Nephron (organoid): ENCODE measurements at regions not wholly inside any gene's neighbourhood (a gene's known extent, or its start where the extent isn't known, plus 50 kb on each side); places are given as distances from the start of the nearest gene placed in this dataset.
A peak's percentile ranks its signal among the peaks of the same experiment; 100 is the strongest.
"Not testable (repeated sequence)": the region's sequence is repeated elsewhere in the genome, so short reads cannot be mapped to it uniquely, and the experiment has no call there.

Experiments used
- H3K27ac Mint-ChIP-seq, 3 experiments: 2 replicates each; pipeline ENCODE4 v1.8.0; 2020; ENCODE audit warnings: mixed read lengths in 3 of 3, mild to moderate bottlenecking in 2 of 3, moderate library complexity in 1 of 3
- H3K27me3 Mint-ChIP-seq: 2 replicates; pipeline ENCODE4 v1.8.0; 2021; ENCODE audit warnings: low read depth, mild to moderate bottlenecking, moderate library complexity, mixed read lengths
- H3K36me3 Mint-ChIP-seq: 2 replicates; pipeline ENCODE4 v1.8.0; 2020; ENCODE audit warnings: low read depth, mixed read lengths
- H3K4me1 Mint-ChIP-seq: 2 replicates; pipeline ENCODE4 v1.8.0; 2020; ENCODE audit warnings: mixed read lengths
- H3K4me3 Mint-ChIP-seq, 3 experiments: 2 replicates each; pipeline ENCODE4 v1.8.0; 2020; ENCODE audit warnings: mild to moderate bottlenecking in 3 of 3, mixed read lengths in 3 of 3, moderate library complexity in 2 of 3
- H3K9me3 Mint-ChIP-seq: 2 replicates; pipeline ENCODE4 v1.8.0; 2020; ENCODE audit warnings: mixed read lengths

GRCh38 chr3:125790312-125790711 is 178.7 kb upstream of the ROPN1B start:
- Mint-ChIP-seq H3K27me3 (peaks cover 10% of the 10 kb centered on the region), H3K9me3 (peaks cover 15% of the 10 kb centered on the region)
- not testable (repeated sequence) for H3K4me3 Mint-ChIP-seq, H3K27ac Mint-ChIP-seq, H3K4me1 Mint-ChIP-seq, H3K36me3 Mint-ChIP-seq

GRCh38 chr3:125791021-125791420 is 178.0 kb upstream of the ROPN1B start:
- Mint-ChIP-seq H3K9me3 (peaks cover 15% of the 10 kb centered on the region), H3K27me3 (peaks cover 15% of the 10 kb centered on the region)
- not testable (repeated sequence) for H3K4me1 Mint-ChIP-seq, H3K36me3 Mint-ChIP-seq, H3K27ac Mint-ChIP-seq, H3K4me3 Mint-ChIP-seq

- not testable (repeated sequence) for H3K27ac Mint-ChIP-seq
- Mint-ChIP-seq H3K36me3 (peaks cover 15% of the 10 kb centered on the region), H3K9me3 (peaks cover 73% of the 10 kb centered on the region)
These were observed 159.0 kb upstream of the ROPN1B start for GRCh38 chr3:125810010-125810409.

GRCh38 chr3:125822175-125822574 is 146.8 kb upstream of the ROPN1B start:
- not testable (repeated sequence) for H3K4me1 Mint-ChIP-seq, H3K4me3 Mint-ChIP-seq, H3K27me3 Mint-ChIP-seq, H3K27ac Mint-ChIP-seq
- H3K9me3 Mint-ChIP-seq = peaks cover 11% of the 10 kb centered on the region
- peaks cover 16% of the 10 kb centered on the region for H3K36me3 Mint-ChIP-seq

More at GRCh38 chr3:125810010-125810409, 159.0 kb upstream of the ROPN1B start:
- H3K4me1 Mint-ChIP-seq, H3K4me3 Mint-ChIP-seq, H3K27me3 Mint-ChIP-seq: not testable (repeated sequence)

GRCh38 chr3:125831005-125831750 is 137.8 kb upstream of the ROPN1B start:
- not testable (repeated sequence) for H3K4me3 Mint-ChIP-seq, H3K27ac Mint-ChIP-seq, H3K27me3 Mint-ChIP-seq
- H3K9me3 Mint-ChIP-seq = peaks cover 21% of the 10 kb centered on the region
- peaks cover 22% of the 10 kb centered on the region for H3K36me3 Mint-ChIP-seq
- H3K4me1 Mint-ChIP-seq = peaks cover 29% of the 10 kb centered on the region

DNA sequence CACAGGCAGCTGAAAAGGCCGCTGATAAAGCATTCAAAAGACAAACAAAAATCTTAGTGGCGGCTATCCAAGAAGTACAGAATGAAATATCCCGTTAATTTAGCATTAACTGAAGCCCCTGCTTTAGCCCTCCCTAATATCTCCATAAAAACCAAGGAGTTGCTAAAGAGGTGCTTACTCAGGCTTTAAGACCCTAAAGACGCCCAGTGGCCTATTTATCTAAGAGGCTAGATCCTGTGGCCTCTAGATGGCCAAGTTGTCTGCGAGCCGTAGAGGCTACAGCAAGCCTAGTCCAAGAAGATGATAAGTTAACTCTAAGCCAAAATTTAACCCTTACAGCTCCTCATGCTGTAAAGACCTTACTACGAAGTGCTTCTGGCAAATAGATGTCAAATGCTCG is 133.4 kb upstream of the ROPN1B start:
- Mint-ChIP-seq H3K27ac (peak overlapping the region; percentile 69 to 92 (median 71)), H3K4me3 (peak overlapping the region in 2 of 3 experiments; percentile 15 to 61), H3K4me1 (peaks cover 46% of the 10 kb centered on the region)
- not testable (repeated sequence) for H3K36me3 Mint-ChIP-seq, H3K27me3 Mint-ChIP-seq, H3K9me3 Mint-ChIP-seq

DNA sequence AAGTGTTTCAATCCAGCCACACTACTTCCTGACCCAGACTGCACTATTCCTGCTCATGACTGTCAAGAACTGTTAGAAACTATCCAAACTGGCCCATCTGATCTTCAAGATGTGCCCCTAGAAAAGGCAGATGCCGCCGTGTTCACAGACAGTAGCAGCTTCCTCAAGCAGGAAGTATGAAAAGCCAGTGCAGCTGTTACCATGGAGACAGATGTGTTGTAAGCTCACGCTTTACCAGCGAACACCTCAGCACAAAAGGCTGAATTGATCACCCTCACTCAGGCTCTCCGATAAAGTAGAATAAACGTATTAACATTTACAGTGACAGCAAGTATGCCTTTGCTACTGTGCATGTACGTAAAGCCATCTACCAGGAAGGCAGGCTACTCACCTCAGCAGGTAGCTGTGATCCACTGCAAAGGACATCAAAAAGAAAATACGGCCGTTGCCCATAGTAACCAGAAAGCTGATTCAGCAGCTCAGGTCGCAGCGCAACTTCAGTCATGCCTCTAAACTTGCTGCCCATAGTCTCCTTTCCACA is 132.9 kb upstream of the ROPN1B start:
- H3K27me3 Mint-ChIP-seq, H3K36me3 Mint-ChIP-seq, H3K9me3 Mint-ChIP-seq: not testable (repeated sequence)
- H3K4me1 Mint-ChIP-seq = peaks cover 46% of the 10 kb centered on the region
- peak overlapping the region; percentile 1 to 61 (median 15) for H3K4me3 Mint-ChIP-seq
- peak overlapping the region; percentile 69 to 92 (median 71) for H3K27ac Mint-ChIP-seq

DNA sequence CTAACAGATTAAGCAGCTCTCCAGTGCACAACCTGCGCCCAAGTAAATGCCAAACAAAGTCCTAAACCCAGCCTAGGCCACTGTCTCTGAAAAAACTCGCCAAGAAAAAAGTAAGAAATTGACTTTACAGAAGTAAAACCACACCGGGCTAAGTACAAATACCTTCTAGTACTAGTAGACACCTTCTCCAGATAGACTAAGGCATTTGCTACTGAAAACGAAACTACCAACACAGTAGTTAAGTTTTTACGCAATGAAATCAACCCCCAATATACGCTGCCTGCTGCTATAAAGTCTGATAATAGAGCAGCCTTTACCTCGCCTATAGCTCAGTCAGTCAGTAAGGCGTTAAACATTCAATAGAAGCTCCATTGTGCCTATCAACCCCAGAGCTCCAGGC is 132.2 kb upstream of the ROPN1B start:
- not testable (repeated sequence) for H3K36me3 Mint-ChIP-seq, H3K27me3 Mint-ChIP-seq, H3K9me3 Mint-ChIP-seq
- Mint-ChIP-seq H3K4me3 (peak overlapping the region in 2 of 3 experiments; percentile 41 to 52), H3K27ac (peak overlapping the region; percentile 69 to 92 (median 71)), H3K4me1 (peaks cover 46% of the 10 kb centered on the region)

GRCh38 chr3:125838857-125839256 is 130.1 kb upstream of the ROPN1B start:
- H3K4me3 Mint-ChIP-seq, H3K27me3 Mint-ChIP-seq, H3K9me3 Mint-ChIP-seq, H3K27ac Mint-ChIP-seq: not testable (repeated sequence)
- Mint-ChIP-seq H3K36me3 (peaks cover 13% of the 10 kb centered on the region), H3K4me1 (peaks cover 41% of the 10 kb centered on the region)

- not testable (repeated sequence) for H3K4me3 Mint-ChIP-seq, H3K27ac Mint-ChIP-seq, H3K9me3 Mint-ChIP-seq, H3K27me3 Mint-ChIP-seq
- H3K4me1 Mint-ChIP-seq = peaks cover 25% of the 10 kb centered on the region
- peaks cover 20% of the 10 kb centered on the region for H3K36me3 Mint-ChIP-seq
These were observed 128.5 kb upstream of the ROPN1B start for GRCh38 chr3:125840465-125840864.

- H3K27me3 Mint-ChIP-seq, H3K4me3 Mint-ChIP-seq, H3K4me1 Mint-ChIP-seq: not testable (repeated sequence)
- peak overlapping the region in 1 of 3 experiments; percentile 15 for H3K27ac Mint-ChIP-seq
- H3K36me3 Mint-ChIP-seq = peaks cover 37% of the 10 kb centered on the region
- peaks cover 32% of the 10 kb centered on the region for H3K9me3 Mint-ChIP-seq
These were observed 121.0 kb upstream of the ROPN1B start for GRCh38 chr3:125847966-125848365.

DNA sequence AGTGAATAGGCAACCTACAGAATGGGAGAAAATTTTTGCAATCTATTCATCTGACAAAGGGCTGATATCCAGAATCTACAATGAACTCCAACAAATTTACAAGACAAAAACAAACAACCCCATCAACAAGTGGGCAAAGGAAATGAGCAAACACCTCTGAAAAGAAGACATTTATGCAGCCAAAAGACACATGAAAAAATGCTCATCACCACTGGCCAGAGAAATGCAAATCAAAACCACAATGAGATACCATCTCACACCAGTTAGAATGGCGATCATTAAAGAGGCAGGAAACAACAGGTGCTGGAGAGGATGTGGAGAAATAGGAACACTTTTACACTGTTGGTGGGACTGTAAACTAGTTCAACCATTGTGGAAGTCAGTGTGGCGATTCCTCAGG is 114.0 kb upstream of the ROPN1B start:
- H3K36me3 Mint-ChIP-seq = peaks cover 29% of the 10 kb centered on the region
- not testable (repeated sequence) for H3K27ac Mint-ChIP-seq, H3K4me3 Mint-ChIP-seq, H3K27me3 Mint-ChIP-seq, H3K4me1 Mint-ChIP-seq
- peaks cover 34% of the 10 kb centered on the region for H3K9me3 Mint-ChIP-seq

DNA sequence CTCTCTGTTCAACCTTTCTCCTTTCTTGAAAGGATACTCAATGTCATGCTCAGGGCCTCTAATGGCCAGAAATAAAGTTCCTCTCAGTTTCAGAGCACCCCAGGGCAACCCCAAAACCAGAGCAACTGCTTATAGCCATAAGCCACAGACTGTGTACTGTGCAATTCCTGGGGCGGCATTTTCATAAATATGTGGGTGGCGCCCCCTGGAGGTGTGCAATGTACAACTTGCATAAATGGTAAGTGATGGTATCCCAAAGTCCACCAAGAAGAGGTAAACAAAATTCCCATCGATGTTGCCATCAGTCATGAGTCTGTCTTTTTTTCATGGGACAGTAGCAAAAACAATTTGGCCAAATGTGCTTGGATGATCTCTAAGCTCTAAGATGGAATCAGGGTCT is 108.4 kb upstream of the ROPN1B start:
- peaks cover 26% of the 10 kb centered on the region for H3K36me3 Mint-ChIP-seq
- not testable (repeated sequence) for H3K27ac Mint-ChIP-seq, H3K4me3 Mint-ChIP-seq, H3K9me3 Mint-ChIP-seq, H3K27me3 Mint-ChIP-seq, H3K4me1 Mint-ChIP-seq

DNA sequence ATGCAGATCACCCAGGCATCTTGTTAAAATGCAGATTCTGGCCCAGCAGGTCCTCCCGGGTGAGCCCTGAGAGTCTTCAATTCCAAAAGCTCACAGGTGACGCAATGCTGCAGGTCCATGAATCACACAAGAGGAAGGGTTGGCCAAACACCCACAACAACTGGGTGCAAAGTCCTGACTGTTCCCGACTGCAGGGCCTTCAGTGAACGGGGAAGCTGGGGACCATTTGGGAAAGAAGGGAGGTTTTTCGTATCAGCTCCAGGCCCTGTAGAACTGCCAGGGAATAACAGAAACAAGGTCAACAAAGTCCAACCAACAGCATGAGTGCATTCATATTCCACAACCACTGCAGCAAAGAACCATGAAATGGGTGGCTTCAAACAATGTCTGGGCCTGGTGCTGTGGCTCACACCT is 106.1 kb upstream of the ROPN1B start:
- H3K9me3 Mint-ChIP-seq, H3K27ac Mint-ChIP-seq, H3K27me3 Mint-ChIP-seq, H3K4me1 Mint-ChIP-seq, H3K4me3 Mint-ChIP-seq: not testable (repeated sequence)
- peaks cover 23% of the 10 kb centered on the region for H3K36me3 Mint-ChIP-seq

DNA sequence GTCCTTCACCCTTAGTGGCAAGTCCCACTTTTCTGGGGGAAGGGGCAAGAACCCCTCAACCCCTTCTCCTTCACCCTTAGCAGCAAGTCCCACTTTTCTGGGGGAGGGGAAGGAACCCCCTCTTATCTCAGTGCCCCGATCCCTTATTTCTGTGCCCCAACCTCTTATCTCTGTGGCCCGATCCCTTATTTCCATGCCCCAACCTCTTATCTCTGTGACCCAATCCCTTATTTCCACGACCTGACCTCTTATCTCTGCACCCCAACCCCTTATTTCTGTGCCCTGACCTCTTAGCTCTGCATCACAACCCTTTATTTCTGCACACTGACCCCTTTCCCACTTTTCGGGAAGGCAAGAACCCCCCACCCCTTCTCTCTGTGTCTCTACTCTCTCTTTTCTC is 104.4 kb upstream of the ROPN1B start:
- H3K9me3 Mint-ChIP-seq, H3K4me3 Mint-ChIP-seq, H3K27me3 Mint-ChIP-seq, H3K4me1 Mint-ChIP-seq, H3K27ac Mint-ChIP-seq: not testable (repeated sequence)
- peaks cover 23% of the 10 kb centered on the region for H3K36me3 Mint-ChIP-seq
